ENCODE measurements at regions not wholly inside any gene's neighbourhood (a gene's known extent, or its start where the extent isn't known, plus 50 kb on each side); places are given as distances from the start of the nearest gene placed in this dataset.

GRCh38 chr1:93758842-93759515, 77.3 kb upstream of the BCAR3 start:
- no peak for TF ChIP-seq POLR2A (IDR thresholded peaks at IDR 0.05)
- no peak for TF ChIP-seq CTCF (IDR thresholded peaks at IDR 0.05)

Data from heart left ventricle (tissue), 13 donors.